Mammary epithelial cell (primary cell): ENCODE measurements at regions not wholly inside any gene's neighbourhood (a gene's known extent, or its start where the extent isn't known, plus 50 kb on each side); places are given as distances from the start of the nearest gene placed in this dataset.

Source experiments
- EZH2 ChIP-seq: IDR thresholded peaks from 2 replicates; pipeline ENCODE4 v1.6.1; 2012; ENCODE audit warnings: low read length, inconsistent platforms, borderline replicate concordance
- TF ChIP-seq, protein P1 (sequence below), 2 donors: IDR thresholded peaks in 1 of 2; conservative IDR thresholded peaks in 1 of 2; 2 replicates each; pipeline ENCODE4 v1.5.1; 2011 to 2012; ENCODE audit warnings: inconsistent platforms in 2 of 2, low read length in 2 of 2, mild to moderate bottlenecking in 2 of 2, control low read depth in 1 of 2, low read depth in 1 of 2; ENCODE audit not compliant: insufficient read depth in 1 of 2; ENCODE audit errors: extremely low read depth in 1 of 2

DNA sequence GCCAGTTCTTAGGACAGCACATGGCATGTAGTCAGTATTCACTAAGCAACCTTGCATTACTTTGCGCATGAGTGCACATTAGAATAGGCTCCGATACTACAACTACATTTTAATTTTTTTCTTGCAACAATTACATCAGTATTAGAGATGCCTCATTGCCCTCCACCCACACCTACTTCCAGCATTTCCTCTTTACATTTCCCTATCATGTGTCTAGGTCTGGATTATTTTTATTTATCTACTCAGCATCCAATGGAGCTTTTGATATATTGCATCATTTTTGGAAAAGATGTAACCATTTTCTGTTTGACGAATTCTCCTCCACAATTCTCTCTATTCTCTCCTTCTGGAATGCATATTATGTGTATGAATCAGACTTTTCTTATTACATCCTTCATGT, 258.2 kb upstream of the GLI3 start:
- no peak for TF ChIP-seq EZH2
- TF ChIP-seq, protein P1, sequence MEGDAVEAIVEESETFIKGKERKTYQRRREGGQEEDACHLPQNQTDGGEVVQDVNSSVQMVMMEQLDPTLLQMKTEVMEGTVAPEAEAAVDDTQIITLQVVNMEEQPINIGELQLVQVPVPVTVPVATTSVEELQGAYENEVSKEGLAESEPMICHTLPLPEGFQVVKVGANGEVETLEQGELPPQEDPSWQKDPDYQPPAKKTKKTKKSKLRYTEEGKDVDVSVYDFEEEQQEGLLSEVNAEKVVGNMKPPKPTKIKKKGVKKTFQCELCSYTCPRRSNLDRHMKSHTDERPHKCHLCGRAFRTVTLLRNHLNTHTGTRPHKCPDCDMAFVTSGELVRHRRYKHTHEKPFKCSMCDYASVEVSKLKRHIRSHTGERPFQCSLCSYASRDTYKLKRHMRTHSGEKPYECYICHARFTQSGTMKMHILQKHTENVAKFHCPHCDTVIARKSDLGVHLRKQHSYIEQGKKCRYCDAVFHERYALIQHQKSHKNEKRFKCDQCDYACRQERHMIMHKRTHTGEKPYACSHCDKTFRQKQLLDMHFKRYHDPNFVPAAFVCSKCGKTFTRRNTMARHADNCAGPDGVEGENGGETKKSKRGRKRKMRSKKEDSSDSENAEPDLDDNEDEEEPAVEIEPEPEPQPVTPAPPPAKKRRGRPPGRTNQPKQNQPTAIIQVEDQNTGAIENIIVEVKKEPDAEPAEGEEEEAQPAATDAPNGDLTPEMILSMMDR (conservative IDR thresholded peaks at IDR 0.05 in 1 of 2, IDR thresholded peaks at IDR 0.05 in 1 of 2; ENCODE audit: extremely low read depth in 1 of 2, insufficient read depth in 1 of 2, low read depth in 1 of 2, low read length in 2 of 2): no peak
